Endothelial cell of umbilical vein (primary cell): ENCODE measurements at regions not wholly inside any gene's neighbourhood (a gene's known extent, or its start where the extent isn't known, plus 50 kb on each side); places are given as distances from the start of the nearest gene placed in this dataset.

Experiments used
- BruUV-seq: library from RNA; stranded (reverse); fragments of 400-500 nt; replicated peaks from 2 replicates; lab custom pipeline; 2021; lab: Mats Ljungman, UMichigan
- CTCF ChIA-PET: fragments of 300-600, 350-600 bp; sonication (Branson Sonifier 250); formaldehyde crosslinking; loops from one replicate; lab custom pipeline; 2021; ENCODE audit warnings: antibody characterized with exemption, inconsistent platforms; lab: Charles Lee
- POLR2A ChIA-PET: fragments of 300-600, 350-600 bp; sonication (Branson Sonifier 250); formaldehyde crosslinking; loops from one replicate; lab custom pipeline; 2021; ENCODE audit warnings: antibody characterized with exemption, inconsistent platforms; lab: Charles Lee
- DNase-seq: peaks from one replicate; pipeline ENCODE4 v3.0.0-alpha.2; 2011; ENCODE audit warnings: low read depth, low spot score
- FAIRE-seq: peaks from 2 replicates; lab custom pipeline; 2011; peaks lifted over from hg19 to GRCh38; lab: Jason Lieb, UNC
- H2AFZ ChIP-seq: 2 replicates; pipeline ENCODE4 v1.6.0; 2012; ENCODE audit warnings: low read depth, low read length, control low read depth, inconsistent platforms
- H3K27ac ChIP-seq: 2 replicates; pipeline ENCODE4 v1.5.1; 2011; ENCODE audit warnings: low read depth, mild to moderate bottlenecking, control low read depth, low read length, moderate library complexity; ENCODE audit not compliant: insufficient read depth
- H3K27me3 ChIP-seq, 2 experiments: 2 replicates each; pipeline versions ENCODE4 v1.6.0 to v1.6.1; 2011; ENCODE audit warnings: low read length in 2 of 2, mixed read lengths in 1 of 2; ENCODE audit not compliant: control insufficient read depth in 2 of 2, insufficient read depth in 2 of 2
- H3K36me3 ChIP-seq, 2 experiments: 2 replicates in 1 of 2; 3 replicates in 1 of 2; pipeline ENCODE4 v1.5.1; 2011; ENCODE audit warnings: low read length in 2 of 2, mild to moderate bottlenecking in 1 of 2, moderate library complexity in 1 of 2; ENCODE audit not compliant: control insufficient read depth in 2 of 2, insufficient read depth in 2 of 2; ENCODE audit errors: extremely low read depth in 1 of 2
- H3K4me1 ChIP-seq: 3 replicates; pipeline ENCODE4 v1.5.1; 2011; ENCODE audit warnings: mild to moderate bottlenecking, low read length; ENCODE audit not compliant: control insufficient read depth, insufficient read depth; ENCODE audit errors: extremely low read depth
- H3K4me2 ChIP-seq: 2 replicates; pipeline ENCODE4 v1.6.1; 2011; ENCODE audit warnings: low read length, control low read depth, mixed read lengths; ENCODE audit not compliant: insufficient read depth
- H3K4me3 ChIP-seq, 3 experiments: fragments of 200-600 bp in 1 of 3; sonication (generic), shearing (Covaris generic) in 1 of 3; replicated peaks in 1 of 3; 2 replicates each; pipeline ENCODE4 v1.5.1; 2011 to 2016; ENCODE audit warnings: control low read depth in 3 of 3, low read length in 3 of 3, mild to moderate bottlenecking in 2 of 3, inconsistent platforms in 1 of 3, low read depth in 1 of 3, moderate library complexity in 1 of 3; ENCODE audit not compliant: insufficient read depth in 1 of 3
- H3K79me2 ChIP-seq: 2 replicates; pipeline ENCODE4 v1.6.0; 2012; ENCODE audit warnings: low read length, inconsistent platforms; ENCODE audit not compliant: control insufficient read depth, insufficient read depth
- H3K9ac ChIP-seq: replicated peaks from 2 replicates; pipeline ENCODE3; 2011; ENCODE audit warnings: low read length, control low read depth; ENCODE audit not compliant: insufficient read depth; ENCODE audit errors: extremely low read depth
- H3K9me1 ChIP-seq: replicated peaks from 3 replicates; pipeline ENCODE4 v1.6.0; 2011; ENCODE audit warnings: mild to moderate bottlenecking, low read length; ENCODE audit not compliant: control insufficient read depth, insufficient read depth; ENCODE audit errors: extremely low read depth
- H3K9me3 ChIP-seq: replicated peaks from 2 replicates; pipeline ENCODE4 v1.5.1; 2012; ENCODE audit warnings: low read length, inconsistent platforms; ENCODE audit not compliant: control insufficient read depth, insufficient read depth
- H4K20me1 ChIP-seq: replicated peaks from 2 replicates; pipeline ENCODE3; 2011; ENCODE audit warnings: mild to moderate bottlenecking, low read length; ENCODE audit not compliant: control insufficient read depth, insufficient read depth; ENCODE audit errors: extremely low read depth
- CTCF ChIP-seq, 2 donors: IDR thresholded peaks; 1 replicate in 1 of 2; 2 replicates in 1 of 2; pipeline ENCODE4 v1.5.1; 2011; ENCODE audit warnings: low read length in 2 of 2, mild to moderate bottlenecking in 2 of 2, moderate library complexity in 2 of 2, control low read depth in 1 of 2, inconsistent platforms in 1 of 2, low read depth in 1 of 2; ENCODE audit not compliant: insufficient read depth in 1 of 2; ENCODE audit errors: extremely low read depth in 1 of 2
- EZH2 ChIP-seq: IDR thresholded peaks from 2 replicates; pipeline ENCODE4 v1.6.1; 2012; ENCODE audit warnings: borderline replicate concordance, low read depth, mild to moderate bottlenecking, moderate library complexity, low read length, inconsistent platforms; ENCODE audit not compliant: severe bottlenecking
- FOS ChIP-seq: IDR thresholded peaks from 2 replicates; pipeline ENCODE4 v1.6.1; 2011; ENCODE audit warnings: mild to moderate bottlenecking, low read length, moderate library complexity, borderline replicate concordance; ENCODE audit not compliant: insufficient read depth
- GATA2 ChIP-seq: IDR thresholded peaks from 2 replicates; pipeline ENCODE4 v1.7.0; 2011; ENCODE audit warnings: low read depth, mild to moderate bottlenecking, moderate library complexity, mixed read lengths, low read length; ENCODE audit not compliant: insufficient read length, insufficient read depth
- JUN ChIP-seq: IDR thresholded peaks from 2 replicates; pipeline ENCODE4 v1.6.1; 2011; ENCODE audit warnings: borderline replicate concordance, low read depth; ENCODE audit not compliant: insufficient read length, insufficient read depth
- MAX ChIP-seq: IDR thresholded peaks from 2 replicates; pipeline ENCODE4 v1.6.1; 2011; ENCODE audit not compliant: insufficient read depth, insufficient read length
- MYC ChIP-seq: IDR thresholded peaks from one replicate; pipeline ENCODE4 v1.6.1; 2011; ENCODE audit warnings: mild to moderate bottlenecking, low read depth, low read length
- POLR2A ChIP-seq: IDR thresholded peaks from 2 replicates; pipeline ENCODE4 v1.6.1; 2012; ENCODE audit warnings: low read depth, mild to moderate bottlenecking, control low read depth, low read length
- POLR2AphosphoS5 ChIP-seq: IDR thresholded peaks from 2 replicates; pipeline ENCODE4 v1.6.1; 2012; ENCODE audit warnings: low read depth, mild to moderate bottlenecking, control low read depth, low read length, moderate library complexity; ENCODE audit not compliant: insufficient read depth
- dilution Hi-C: fragments of 300-500 bp; cut with MboI; formaldehyde crosslinking; loops from one replicate; pipeline ENCODE4 v1.15.0; 2019; ENCODE audit warnings: low sequenced_read_pairs; ENCODE audit not compliant: extremely low pct_ligation_motif_present
- intact Hi-C: fragments of 100-400 bp; cut with micrococcal nuclease; formaldehyde crosslinking; loops from one replicate; pipeline ENCODE4 v1.10.0; 2022

GRCh38 chr15:87805117-87805820 lies 451.3 kb downstream of the NTRK3 start:
- H3K4me2 ChIP-seq, result no peak overlapping the region
- no peak for TF ChIP-seq POLR2A
- TF ChIP-seq EZH2, result no peak
- TF ChIP-seq CTCF (IDR thresholded peaks at IDR 0.05; ENCODE audit: extremely low read depth in 1 of 2, insufficient read depth in 1 of 2, low read depth in 1 of 2, low read length in 2 of 2), result no peak
- no peak for TF ChIP-seq JUN
- TF ChIP-seq GATA2, result no peak
- TF ChIP-seq MAX, result no peak
- TF ChIP-seq POLR2AphosphoS5, result no peak
- TF ChIP-seq FOS, result no peak
- no peak for TF ChIP-seq MYC
- no TSS peak for BruUV-seq
- FAIRE-seq, result no peak
- no peaks in the 10 kb centered on the region for H3K9me1 ChIP-seq
- no peaks in the 10 kb centered on the region for H3K79me2 ChIP-seq
- ChIA-PET CTCF (interaction anchor here (0.6 kb wide), 1 partner anchor 389 kb away, joined by 3 read pairs; no protein-coding TSS in a partner anchor), POLR2A (no interaction called here)
- no peaks in the 10 kb centered on the region for H3K27me3 ChIP-seq
- no peaks in the 10 kb centered on the region for H4K20me1 ChIP-seq
- DNase-seq, result no peak
- no peak overlapping the region for H2AFZ ChIP-seq
- no peak overlapping the region for H3K9ac ChIP-seq
- dilution Hi-C loops (no loop called here), intact Hi-C loops (no loop called here)
- H3K4me1 ChIP-seq, result no peaks in the 10 kb centered on the region
- H3K9me3 ChIP-seq, result no peaks in the 10 kb centered on the region
- H3K36me3 ChIP-seq, result no peaks in the 10 kb centered on the region
- no peak overlapping the region for H3K27ac ChIP-seq
- H3K4me3 ChIP-seq, result no peak overlapping the region
